B cell (primary cell): ENCODE measurements at regions not wholly inside any gene's neighbourhood (a gene's known extent, or its start where the extent isn't known, plus 50 kb on each side); places are given as distances from the start of the nearest gene placed in this dataset.

Experiments used
- ATAC-seq: fragments of 200-7000 bp; cut with Tn5 transposase; one replicate; pipeline ENCODE4 v1.10.0; 2021; ENCODE audit warnings: low read depth, mild to moderate bottlenecking, moderate number of reproducible peaks, moderate library complexity
- CTCF ChIA-PET: fragments of 350-600 bp; sonication (Branson Sonifier 250); formaldehyde crosslinking; loops from one replicate; lab custom pipeline; 2021; ENCODE audit warnings: antibody characterized with exemption, inconsistent platforms; lab: Charles Lee
- POLR2A ChIA-PET: fragments of 350-600 bp; sonication (Branson Sonifier 250); formaldehyde crosslinking; loops from one replicate; lab custom pipeline; 2021; ENCODE audit warnings: antibody characterized with exemption; lab: Charles Lee
- DNase-seq: peaks from one replicate; pipeline ENCODE4 v3.0.0; 2013
- H2AFZ ChIP-seq: 2 replicates; pipeline ENCODE4 v1.6.1; 2012; ENCODE audit warnings: mild to moderate bottlenecking, low read depth, low read length; ENCODE audit not compliant: insufficient read depth, poor library complexity, severe bottlenecking
- H3K27ac ChIP-seq, 2 donors: 1 replicate in 1 of 2; 2 replicates in 1 of 2; pipeline ENCODE4 v1.5.1; 2012 to 2013; ENCODE audit warnings: low read length in 2 of 2, mild to moderate bottlenecking in 2 of 2, moderate library complexity in 1 of 2
- H3K27me3 ChIP-seq, 4 experiments: fragments of 200-600 bp in 1 of 4; sonication (generic) in 1 of 4; replicated peaks in 1 of 4; 1 replicate in 2 of 4; 2 replicates in 2 of 4; pipeline versions ENCODE4 v1.6.1 to v1.7.0; 2013 to 2016; ENCODE audit warnings: low read length in 3 of 4, mild to moderate bottlenecking in 2 of 4, mixed read lengths in 1 of 4, moderate library complexity in 1 of 4; ENCODE audit not compliant: insufficient read depth in 4 of 4, control insufficient read depth in 3 of 4; ENCODE audit errors: control extremely low read depth in 1 of 4
- H3K36me3 ChIP-seq, 2 experiments: replicated peaks in 1 of 2; 1 replicate in 1 of 2; 2 replicates in 1 of 2; pipeline versions ENCODE4 v1.6.1 to v1.7.1; 2013; ENCODE audit warnings: low read length in 1 of 2; ENCODE audit not compliant: insufficient read depth in 2 of 2, control insufficient read depth in 1 of 2; ENCODE audit errors: control extremely low read depth in 1 of 2, extremely low read depth in 1 of 2
- H3K4me1 ChIP-seq, 2 donors: fragments of 200-600 bp in 1 of 2; sonication (generic) in 1 of 2; 1 replicate in 1 of 2; 2 replicates in 1 of 2; pipeline versions ENCODE4 v1.5.1 to v1.6.1; 2013 to 2017; ENCODE audit warnings: low read length in 2 of 2; ENCODE audit not compliant: control insufficient read depth in 2 of 2, insufficient read depth in 2 of 2
- H3K4me2 ChIP-seq: replicated peaks from 2 replicates; pipeline ENCODE3; 2012; ENCODE audit warnings: mild to moderate bottlenecking, low read depth, low read length; ENCODE audit not compliant: poor library complexity, severe bottlenecking
- H3K4me3 ChIP-seq, 5 experiments: fragments of 200-600 bp in 1 of 5; sonication (generic) in 1 of 5; 1 replicate in 3 of 5; 2 replicates in 2 of 5; pipeline versions ENCODE4 v1.5.1 to v1.7.0; 2011 to 2016; ENCODE audit warnings: low read length in 4 of 5, mild to moderate bottlenecking in 4 of 5, low read depth in 2 of 5, control low read depth in 1 of 5, moderate library complexity in 1 of 5; ENCODE audit not compliant: insufficient read depth in 1 of 5; ENCODE audit errors: control extremely low read depth in 1 of 5, extremely low read depth in 1 of 5
- H3K79me2 ChIP-seq: fragments of 200-600 bp; sonication (generic); one replicate; pipeline ENCODE4 v1.6.0; 2016; ENCODE audit warnings: low read length; ENCODE audit not compliant: control insufficient read depth, insufficient read depth
- H3K9ac ChIP-seq: fragments of 200-600 bp; sonication (generic); 2 replicates; pipeline ENCODE4 v1.6.1; 2017; ENCODE audit warnings: mild to moderate bottlenecking, low read length, moderate library complexity
- H3K9me3 ChIP-seq, 3 donors: one replicate each; pipeline versions ENCODE4 v1.6.1 to v1.7.1; 2013; ENCODE audit warnings: low read length in 2 of 3; ENCODE audit not compliant: control insufficient read depth in 2 of 3, insufficient read depth in 1 of 3; ENCODE audit errors: control extremely low read depth in 1 of 3
- H4K20me1 ChIP-seq: 2 replicates; pipeline ENCODE4 v1.6.0; 2012; ENCODE audit warnings: mild to moderate bottlenecking, low read length; ENCODE audit not compliant: insufficient read depth, control insufficient read depth, poor library complexity, severe bottlenecking
- H3K27ac Mint-ChIP-seq: one replicate; pipeline ENCODE4 v1.8.0; 2021; ENCODE audit warnings: mixed read lengths
- H3K27me3 Mint-ChIP-seq: one replicate; pipeline ENCODE4 v1.8.0; 2021; ENCODE audit warnings: mixed read lengths
- H3K4me1 Mint-ChIP-seq: one replicate; pipeline ENCODE4 v1.8.0; 2021; ENCODE audit warnings: mixed read lengths
- H3K4me3 Mint-ChIP-seq: one replicate; pipeline ENCODE4 v1.8.0; 2021; ENCODE audit warnings: mixed read lengths
- H3K9me3 Mint-ChIP-seq: one replicate; pipeline ENCODE4 v1.8.0; 2022; ENCODE audit warnings: mixed read lengths; ENCODE audit not compliant: insufficient read depth
- CTCF ChIP-seq: fragments of 200-600 bp; IDR thresholded peaks from one replicate; pipeline ENCODE4 v1.8.0; 2022; ENCODE audit warnings: antibody characterized with exemption, mild to moderate bottlenecking
- EZH2 ChIP-seq: IDR thresholded peaks from 2 replicates; pipeline ENCODE4 v1.6.1; 2012; ENCODE audit warnings: borderline replicate concordance, low read depth, mild to moderate bottlenecking, moderate library complexity, low read length; ENCODE audit not compliant: insufficient read depth, poor library complexity, severe bottlenecking
- WGBS: methylation state at CpG from one replicate; pipeline ENCODE4 v1.1.5; 2013; ENCODE audit warnings: missing lambda C conversion rate; ENCODE audit not compliant: insufficient coverage; 5-methylcytosine and 5-hydroxymethylcytosine counted together
- intact Hi-C: fragments of 100-400 bp; cut with micrococcal nuclease; formaldehyde crosslinking; loops from one replicate; pipeline ENCODE4 v1.10.0; 2022

- Mint-ChIP-seq H3K27me3 (no peaks in the 10 kb centered on the region), H3K9me3 (no peaks in the 10 kb centered on the region), H3K4me1 (no peaks in the 10 kb centered on the region), H3K27ac (no peak overlapping the region), H3K4me3 (no peak overlapping the region)
- Histone ChIP-seq H2AFZ (no peak overlapping the region), H3K27ac (no peak overlapping the region), H3K36me3 (no peaks in the 10 kb centered on the region), H3K4me3 (no peak overlapping the region), H3K4me1 (no peaks in the 10 kb centered on the region), H3K9me3 (no peaks in the 10 kb centered on the region), H3K79me2 (no peaks in the 10 kb centered on the region), H3K9ac (no peak overlapping the region), H3K4me2 (no peak overlapping the region), H4K20me1 (no peaks in the 10 kb centered on the region), H3K27me3 (no peaks in the 10 kb centered on the region)
- WGBS: 65% methylated on average over 2 of the region's 3 CpGs
- TF ChIP-seq CTCF (no peak), EZH2 (no peak)
- ChIA-PET POLR2A (no interaction called here), CTCF (no interaction called here)
- intact Hi-C loops: no loop called here
- ATAC-seq (no peak), DNase-seq (no peak)
Measured at GRCh38 chr6:9521152-9521530, 893.7 kb downstream of the TFAP2A start.

DNA sequence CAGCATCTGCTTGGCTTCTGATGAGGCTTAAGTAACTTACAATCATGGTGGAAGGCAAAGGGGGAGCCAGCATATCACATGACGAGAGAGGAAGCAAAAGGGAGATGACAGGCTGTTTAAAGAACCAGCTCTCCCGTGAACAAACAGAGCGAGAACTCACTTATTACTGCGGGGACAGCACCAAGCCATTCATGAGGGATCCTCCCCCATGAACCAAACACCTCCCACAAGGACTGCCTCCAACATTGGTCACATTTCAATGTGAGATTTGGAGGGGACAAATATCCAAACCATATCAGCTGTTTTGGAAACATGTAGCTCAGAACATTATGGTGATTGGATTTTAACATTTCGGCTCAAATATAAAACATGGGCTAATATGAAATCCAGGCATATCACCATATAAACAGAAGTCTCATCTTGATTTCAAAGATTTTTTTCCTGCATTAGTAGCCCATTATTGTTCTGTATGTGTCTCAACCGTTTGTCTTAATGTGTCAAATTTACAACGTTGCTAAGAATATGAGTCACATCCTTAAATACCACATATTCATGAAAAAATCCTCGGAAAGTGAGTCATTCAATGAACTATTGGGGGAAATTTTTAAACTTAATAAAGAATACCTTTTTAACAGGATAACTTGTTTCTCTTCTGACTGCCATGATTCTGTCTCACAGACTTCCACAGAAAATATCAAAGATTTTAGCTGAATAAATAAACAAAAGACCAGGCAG, 894.3 kb downstream of the TFAP2A start:
- TF ChIP-seq EZH2 (no peak), CTCF (no peak)
- Histone ChIP-seq H3K4me3 (no peak overlapping the region), H3K36me3 (no peaks in the 10 kb centered on the region), H3K9ac (no peak overlapping the region), H3K4me1 (no peaks in the 10 kb centered on the region), H3K9me3 (no peaks in the 10 kb centered on the region), H3K4me2 (no peak overlapping the region), H3K79me2 (no peaks in the 10 kb centered on the region), H3K27ac (no peak overlapping the region), H2AFZ (no peak overlapping the region), H4K20me1 (no peaks in the 10 kb centered on the region), H3K27me3 (no peaks in the 10 kb centered on the region)
- Mint-ChIP-seq H3K27me3 (no peaks in the 10 kb centered on the region), H3K9me3 (no peaks in the 10 kb centered on the region), H3K4me3 (no peak overlapping the region), H3K4me1 (no peaks in the 10 kb centered on the region), H3K27ac (no peak overlapping the region)
- ATAC-seq (no peak), DNase-seq (no peak)
- ChIA-PET CTCF (no interaction called here), POLR2A (no interaction called here)
- 83% methylated on average over 1 of the region's 8 CpGs for WGBS
- intact Hi-C loops: no loop called here
